Keratinocyte (primary cell): ENCODE measurements at regions not wholly inside any gene's neighbourhood (a gene's known extent, or its start where the extent isn't known, plus 50 kb on each side); places are given as distances from the start of the nearest gene placed in this dataset.

ENCODE experiments used
- DNase-seq: peaks from one replicate; pipeline ENCODE4 v3.0.0-alpha.2; 2011; ENCODE audit warnings: low read depth, missing footprints, low spot score
- FAIRE-seq: peaks from 2 replicates; lab custom pipeline; 2011; peaks lifted over from hg19 to GRCh38; lab: Jason Lieb, UNC
- H2AFZ ChIP-seq: 2 replicates; pipeline ENCODE4 v1.6.0; 2012; ENCODE audit warnings: low read length, control low read depth, inconsistent platforms; ENCODE audit not compliant: control insufficient read depth
- H3K27ac ChIP-seq: 2 replicates; pipeline ENCODE4 v1.5.1; 2011; ENCODE audit warnings: low read length; ENCODE audit not compliant: control insufficient read depth, insufficient read depth
- H3K27me3 ChIP-seq: 3 replicates; pipeline ENCODE4 v1.6.0; 2011; ENCODE audit warnings: low read length; ENCODE audit not compliant: control insufficient read depth, insufficient read depth; ENCODE audit errors: extremely low read depth
- H3K36me3 ChIP-seq, 2 experiments: 2 replicates in 1 of 2; 3 replicates in 1 of 2; pipeline ENCODE4 v1.5.1; 2011; ENCODE audit warnings: low read length in 2 of 2, mild to moderate bottlenecking in 1 of 2; ENCODE audit not compliant: control insufficient read depth in 2 of 2, insufficient read depth in 2 of 2; ENCODE audit errors: extremely low read depth in 1 of 2
- H3K4me1 ChIP-seq: 3 replicates; pipeline ENCODE4 v1.5.1; 2011; ENCODE audit warnings: low read length; ENCODE audit not compliant: control insufficient read depth, insufficient read depth; ENCODE audit errors: extremely low read depth
- H3K4me2 ChIP-seq: 3 replicates; pipeline ENCODE4 v1.6.0; 2011; ENCODE audit warnings: low read depth, low read length; ENCODE audit not compliant: control insufficient read depth, insufficient read depth; ENCODE audit errors: extremely low read depth
- H3K4me3 ChIP-seq, 3 experiments: fragments of 200-600 bp in 1 of 3; sonication (generic) in 1 of 3; 2 replicates in 2 of 3; 3 replicates in 1 of 3; pipeline ENCODE4 v1.5.1; 2011 to 2016; ENCODE audit warnings: low read length in 3 of 3, mild to moderate bottlenecking in 3 of 3, control low read depth in 2 of 3, inconsistent platforms in 1 of 3, low read depth in 1 of 3, mixed read lengths in 1 of 3, mixed run types in 1 of 3, moderate library complexity in 1 of 3; ENCODE audit not compliant: control insufficient read depth in 2 of 3, insufficient read depth in 2 of 3; ENCODE audit errors: extremely low read depth in 1 of 3
- H3K79me2 ChIP-seq: 2 replicates; pipeline ENCODE4 v1.6.0; 2012; ENCODE audit warnings: low read length; ENCODE audit not compliant: control insufficient read depth, insufficient read depth
- H3K9ac ChIP-seq: 3 replicates; pipeline ENCODE4 v1.6.0; 2011; ENCODE audit warnings: low read length; ENCODE audit not compliant: control insufficient read depth, insufficient read depth; ENCODE audit errors: extremely low read depth
- H3K9me1 ChIP-seq: 3 replicates; pipeline ENCODE4 v1.6.0; 2011; ENCODE audit warnings: low read length; ENCODE audit not compliant: control insufficient read depth, insufficient read depth; ENCODE audit errors: extremely low read depth
- H3K9me3 ChIP-seq: 2 replicates; pipeline ENCODE4 v1.5.1; 2012; ENCODE audit warnings: low read depth, low read length; ENCODE audit not compliant: control insufficient read depth
- H4K20me1 ChIP-seq: 3 replicates; pipeline ENCODE4 v1.6.0; 2011; ENCODE audit warnings: low read length; ENCODE audit not compliant: control insufficient read depth, insufficient read depth; ENCODE audit errors: extremely low read depth
- EZH2 ChIP-seq: IDR thresholded peaks from one replicate; pipeline ENCODE4 v1.6.1; 2012; ENCODE audit warnings: inconsistent platforms, mild to moderate bottlenecking, low read length, moderate library complexity
- dilution Hi-C: fragments of 300-500 bp; cut with MboI; formaldehyde crosslinking; loops from one replicate; pipeline ENCODE4 v1.7.0; 2020; ENCODE audit warnings: low sequenced_read_pairs; ENCODE audit not compliant: extremely low pct_ligation_motif_present
- TF ChIP-seq, protein P1 (sequence below), 3 experiments: IDR thresholded peaks in 1 of 3; conservative IDR thresholded peaks in 1 of 3; optimal IDR thresholded peaks in 1 of 3; 2 replicates in 2 of 3; 3 replicates in 1 of 3; pipeline versions ENCODE3 to v1.5.1; 2011; ENCODE audit warnings: low read length in 3 of 3, mild to moderate bottlenecking in 3 of 3, moderate library complexity in 2 of 3, control low read depth in 1 of 3, inconsistent platforms in 1 of 3; ENCODE audit not compliant: insufficient read depth in 2 of 3; ENCODE audit errors: extremely low read depth in 1 of 3

DNA sequence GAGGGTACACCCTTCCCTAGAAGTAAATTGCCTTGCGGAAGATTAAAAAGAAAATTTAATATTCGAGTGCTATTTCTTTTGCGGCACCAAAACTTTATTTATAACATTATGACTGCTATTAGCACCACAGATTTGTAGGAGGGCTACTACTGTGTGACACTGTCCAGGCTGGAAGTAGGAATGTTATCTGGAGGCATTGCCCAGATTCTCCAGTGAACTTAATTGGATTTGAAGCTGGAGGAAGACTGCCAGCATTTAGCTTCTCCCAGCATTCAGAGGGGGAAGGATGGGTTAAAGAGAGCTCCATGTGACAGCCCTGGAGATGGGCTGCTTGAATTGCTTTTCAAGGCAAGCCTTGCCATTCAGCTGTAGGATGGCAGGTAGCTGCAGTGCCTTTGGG lies 107.0 kb upstream of the RBM19 start:
- no peaks in the 10 kb centered on the region for H3K27me3 ChIP-seq
- TF ChIP-seq EZH2, result no peak
- TF ChIP-seq, protein P1, sequence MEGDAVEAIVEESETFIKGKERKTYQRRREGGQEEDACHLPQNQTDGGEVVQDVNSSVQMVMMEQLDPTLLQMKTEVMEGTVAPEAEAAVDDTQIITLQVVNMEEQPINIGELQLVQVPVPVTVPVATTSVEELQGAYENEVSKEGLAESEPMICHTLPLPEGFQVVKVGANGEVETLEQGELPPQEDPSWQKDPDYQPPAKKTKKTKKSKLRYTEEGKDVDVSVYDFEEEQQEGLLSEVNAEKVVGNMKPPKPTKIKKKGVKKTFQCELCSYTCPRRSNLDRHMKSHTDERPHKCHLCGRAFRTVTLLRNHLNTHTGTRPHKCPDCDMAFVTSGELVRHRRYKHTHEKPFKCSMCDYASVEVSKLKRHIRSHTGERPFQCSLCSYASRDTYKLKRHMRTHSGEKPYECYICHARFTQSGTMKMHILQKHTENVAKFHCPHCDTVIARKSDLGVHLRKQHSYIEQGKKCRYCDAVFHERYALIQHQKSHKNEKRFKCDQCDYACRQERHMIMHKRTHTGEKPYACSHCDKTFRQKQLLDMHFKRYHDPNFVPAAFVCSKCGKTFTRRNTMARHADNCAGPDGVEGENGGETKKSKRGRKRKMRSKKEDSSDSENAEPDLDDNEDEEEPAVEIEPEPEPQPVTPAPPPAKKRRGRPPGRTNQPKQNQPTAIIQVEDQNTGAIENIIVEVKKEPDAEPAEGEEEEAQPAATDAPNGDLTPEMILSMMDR (optimal IDR thresholded peaks at IDR 0.05 in 1 of 3, IDR thresholded peaks at IDR 0.05 in 1 of 3, conservative IDR thresholded peaks at IDR 0.05 in 1 of 3; ENCODE audit: extremely low read depth in 1 of 3, insufficient read depth in 2 of 3, low read length in 3 of 3), result no peak
- no peaks in the 10 kb centered on the region for H3K9me1 ChIP-seq
- H3K9ac ChIP-seq, result no peak overlapping the region
- DNase-seq (no peak), FAIRE-seq (no peak)
- H3K27ac ChIP-seq, result no peak overlapping the region
- no peak overlapping the region for H3K4me3 ChIP-seq
- no peak overlapping the region for H3K4me2 ChIP-seq
- H3K9me3 ChIP-seq, result no peaks in the 10 kb centered on the region
- no peaks in the 10 kb centered on the region for H3K36me3 ChIP-seq
- no peak overlapping the region for H2AFZ ChIP-seq
- no peaks in the 10 kb centered on the region for H4K20me1 ChIP-seq
- no peaks in the 10 kb centered on the region for H3K79me2 ChIP-seq
- no peaks in the 10 kb centered on the region for H3K4me1 ChIP-seq
- dilution Hi-C loops, result no loop called here

DNA sequence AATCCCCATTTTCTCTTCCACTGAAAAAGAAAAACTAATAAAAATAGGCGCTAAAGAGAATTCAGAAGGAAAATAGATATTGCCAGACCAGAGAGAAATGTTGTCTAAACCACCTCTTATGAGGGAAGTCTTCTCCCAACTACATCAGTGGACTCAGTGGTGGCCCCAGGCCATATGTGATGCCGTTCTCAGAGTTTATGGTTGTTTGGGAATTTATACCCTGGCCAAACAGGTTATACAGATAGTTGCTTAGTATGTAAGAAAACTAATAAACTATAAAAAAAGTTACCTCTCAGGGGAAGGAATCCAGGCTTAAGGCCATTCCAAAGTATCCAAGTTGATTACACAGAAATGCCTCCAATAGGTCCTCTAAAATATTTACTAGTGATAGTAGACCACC lies 103.4 kb upstream of the RBM19 start:
- no peak overlapping the region for H2AFZ ChIP-seq
- H3K9ac ChIP-seq, result no peak overlapping the region
- no peaks in the 10 kb centered on the region for H3K27me3 ChIP-seq
- no peaks in the 10 kb centered on the region for H3K79me2 ChIP-seq
- no peak overlapping the region for H3K4me3 ChIP-seq
- H3K4me2 ChIP-seq, result no peak overlapping the region
- no peak overlapping the region for H3K27ac ChIP-seq
- TF ChIP-seq, protein P1 (optimal IDR thresholded peaks at IDR 0.05 in 1 of 3, IDR thresholded peaks at IDR 0.05 in 1 of 3, conservative IDR thresholded peaks at IDR 0.05 in 1 of 3; ENCODE audit: extremely low read depth in 1 of 3, insufficient read depth in 2 of 3, low read length in 3 of 3), result no peak
- TF ChIP-seq EZH2, result no peak
- DNase-seq (no peak), FAIRE-seq (no peak)
- no peaks in the 10 kb centered on the region for H3K9me3 ChIP-seq
- no peaks in the 10 kb centered on the region for H3K4me1 ChIP-seq
- H4K20me1 ChIP-seq, result no peaks in the 10 kb centered on the region
- H3K9me1 ChIP-seq, result no peaks in the 10 kb centered on the region
- no peaks in the 10 kb centered on the region for H3K36me3 ChIP-seq
- dilution Hi-C loops, result no loop called here
